Neutrophil (primary cell): ENCODE measurements at regions not wholly inside any gene's neighbourhood (a gene's known extent, or its start where the extent isn't known, plus 50 kb on each side); places are given as distances from the start of the nearest gene placed in this dataset.

Source experiments
- H3K27ac ChIP-seq: fragments of 200-600 bp; sonication (generic); 2 replicates; pipeline ENCODE4 v1.5.1; 2016; ENCODE audit warnings: mild to moderate bottlenecking, moderate library complexity
- H3K27me3 ChIP-seq: fragments of 200-600 bp; sonication (generic); 2 replicates; pipeline ENCODE4 v1.6.0; 2016; ENCODE audit warnings: mild to moderate bottlenecking
- H3K36me3 ChIP-seq: fragments of 200-600 bp; sonication (generic); 2 replicates; pipeline ENCODE4 v1.5.1; 2017
- H3K4me1 ChIP-seq, 2 experiments: fragments of 200-600 bp in 1 of 2; sonication (generic) in 1 of 2; 1 replicate in 1 of 2; 2 replicates in 1 of 2; pipeline versions ENCODE4 v1.5.1 to v1.6.1; 2013 to 2016; ENCODE audit warnings: low read depth in 1 of 2, low read length in 1 of 2, mild to moderate bottlenecking in 1 of 2, moderate library complexity in 1 of 2; ENCODE audit not compliant: control insufficient read depth in 1 of 2, insufficient read depth in 1 of 2
- H3K4me3 ChIP-seq, 2 experiments: fragments of 200-600 bp in 1 of 2; sonication (generic) in 1 of 2; 1 replicate in 1 of 2; 2 replicates in 1 of 2; pipeline ENCODE4 v1.5.1; 2013 to 2016; ENCODE audit warnings: low read depth in 1 of 2, low read length in 1 of 2, mild to moderate bottlenecking in 1 of 2, moderate library complexity in 1 of 2
- H3K9me3 ChIP-seq: fragments of 200-600 bp; sonication (generic); 2 replicates; pipeline ENCODE4 v1.5.1; 2016
- CTCF ChIP-seq: fragments of 200-600 bp; sonication (generic); IDR thresholded peaks from 2 replicates; pipeline ENCODE4 v1.5.1; 2016; ENCODE audit warnings: antibody characterized with exemption

- H3K27ac ChIP-seq = no peak overlapping the region
- no peak overlapping the region for H3K4me3 ChIP-seq
- H3K4me1 ChIP-seq = no peaks in the 10 kb centered on the region
- H3K36me3 ChIP-seq = no peaks in the 10 kb centered on the region
- no peaks in the 10 kb centered on the region for H3K9me3 ChIP-seq
- no peaks in the 10 kb centered on the region for H3K27me3 ChIP-seq
- TF ChIP-seq CTCF = no peak
Observed at GRCh38 chr15:37709669-37710068, 224.8 kb upstream of the TMCO5A start.

- no peak for TF ChIP-seq CTCF
- Histone ChIP-seq H3K27ac (no peak overlapping the region), H3K27me3 (no peaks in the 10 kb centered on the region), H3K36me3 (no peaks in the 10 kb centered on the region), H3K4me1 (no peaks in the 10 kb centered on the region), H3K9me3 (no peaks in the 10 kb centered on the region), H3K4me3 (no peak overlapping the region)
Observed at GRCh38 chr15:37715101-37715500, 219.3 kb upstream of the TMCO5A start.

- Histone ChIP-seq H3K27ac (no peak overlapping the region), H3K36me3 (no peaks in the 10 kb centered on the region), H3K4me1 (no peaks in the 10 kb centered on the region), H3K27me3 (no peaks in the 10 kb centered on the region), H3K4me3 (no peak overlapping the region), H3K9me3 (no peaks in the 10 kb centered on the region)
- TF ChIP-seq CTCF = no peak
Observed at GRCh38 chr15:37720267-37720666, 214.2 kb upstream of the TMCO5A start.

DNA sequence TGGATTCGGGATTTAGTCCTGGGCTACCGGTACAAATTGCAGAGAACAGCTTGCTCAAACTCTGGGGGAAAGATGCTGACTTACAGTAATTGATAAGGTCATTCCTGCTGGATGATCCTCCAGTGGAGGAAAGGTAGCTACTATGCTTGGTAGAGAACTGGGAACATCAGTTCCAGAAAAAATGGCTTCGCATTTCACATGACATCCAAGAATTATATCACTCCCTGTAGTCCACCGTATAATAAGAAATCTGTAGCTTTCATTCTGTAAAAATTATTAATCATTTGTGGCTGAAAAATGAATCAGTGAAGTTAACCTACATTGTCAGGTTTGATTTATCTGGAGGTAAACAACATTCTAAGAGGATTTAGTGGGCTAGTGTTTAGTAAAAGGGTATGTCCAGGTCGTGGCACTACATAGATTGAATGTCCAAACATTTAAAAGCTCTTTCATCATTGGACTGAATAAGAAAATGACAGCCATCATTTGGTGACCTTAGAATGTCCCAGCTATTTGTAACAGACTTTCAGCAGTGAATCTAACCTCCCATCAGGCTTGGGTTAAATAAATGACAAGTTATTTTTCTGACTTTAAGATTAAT lies 203.2 kb upstream of the TMCO5A start:
- Histone ChIP-seq H3K27ac (no peak overlapping the region), H3K4me3 (no peak overlapping the region), H3K4me1 (no peaks in the 10 kb centered on the region), H3K27me3 (no peaks in the 10 kb centered on the region), H3K9me3 (no peaks in the 10 kb centered on the region), H3K36me3 (no peaks in the 10 kb centered on the region)
- no peak for TF ChIP-seq CTCF

- Histone ChIP-seq H3K27ac (no peak overlapping the region), H3K9me3 (no peaks in the 10 kb centered on the region), H3K36me3 (no peaks in the 10 kb centered on the region), H3K4me3 (no peak overlapping the region), H3K4me1 (no peaks in the 10 kb centered on the region), H3K27me3 (no peaks in the 10 kb centered on the region)
- no peak for TF ChIP-seq CTCF
Observed at GRCh38 chr15:37733628-37734027, 200.8 kb upstream of the TMCO5A start.
